H1 (cell line): ENCODE measurements at regions not wholly inside any gene's neighbourhood (a gene's known extent, or its start where the extent isn't known, plus 50 kb on each side); places are given as distances from the start of the nearest gene placed in this dataset.

Experiments
- CTCF ChIA-PET: fragments of 300-600 bp; sonication (Branson Sonifier 250); formaldehyde crosslinking; loops from one replicate; lab custom pipeline; 2021; ENCODE audit not compliant: partially characterized antibody; lab: Charles Lee
- POLR2A ChIA-PET: fragments of 300-600 bp; sonication (Branson Sonifier 250); formaldehyde crosslinking; loops from one replicate; lab custom pipeline; 2021; ENCODE audit warnings: inconsistent platforms; ENCODE audit not compliant: partially characterized antibody; lab: Charles Lee
- DNase-seq, 2 experiments: peaks; one replicate each; pipeline versions ENCODE4 v3.0.0 to v3.0.0-alpha.2; 2010 to 2022; ENCODE audit warnings: low spot score in 2 of 2, low read depth in 1 of 2, mixed read lengths in 1 of 2
- FAIRE-seq: peaks from 2 replicates; lab custom pipeline; 2011; peaks lifted over from hg19 to GRCh38; lab: Jason Lieb, UNC
- H2AFZ ChIP-seq: 2 replicates; pipeline ENCODE4 v1.8.1; 2012; ENCODE audit warnings: low read length, inconsistent platforms
- H2AK5ac ChIP-seq: 2 replicates; pipeline ENCODE4 v1.6.1; 2013; ENCODE audit warnings: low read depth, low read length
- H2BK120ac ChIP-seq: replicated peaks from 2 replicates; pipeline ENCODE3; 2013; ENCODE audit warnings: low read depth, low read length, inconsistent platforms
- H2BK12ac ChIP-seq: 2 replicates; pipeline ENCODE4 v1.6.1; 2013; ENCODE audit warnings: low read depth, low read length
- H2BK15ac ChIP-seq: 2 replicates; pipeline ENCODE4 v1.6.1; 2013; ENCODE audit warnings: low read length
- H2BK20ac ChIP-seq: 2 replicates; pipeline ENCODE4 v1.6.1; 2013; ENCODE audit warnings: low read length
- H2BK5ac ChIP-seq: 2 replicates; pipeline ENCODE4 v1.6.1; 2013; ENCODE audit warnings: low read depth, low read length
- H3K14ac ChIP-seq: 2 replicates; pipeline ENCODE4 v1.6.1; 2013; ENCODE audit warnings: inconsistent platforms; ENCODE audit not compliant: insufficient read length
- H3K18ac ChIP-seq: 2 replicates; pipeline ENCODE4 v1.6.1; 2013; ENCODE audit warnings: low read length; ENCODE audit errors: extremely low read depth
- H3K23ac ChIP-seq: 2 replicates; pipeline ENCODE4 v1.6.1; 2013; ENCODE audit warnings: inconsistent platforms; ENCODE audit not compliant: insufficient read length
- H3K23me2 ChIP-seq: 2 replicates; pipeline ENCODE4 v1.6.1; 2013; ENCODE audit warnings: low read depth, low read length
- H3K27ac ChIP-seq: 2 replicates; pipeline ENCODE4 v1.6.1; 2011; ENCODE audit warnings: low read depth, low read length, inconsistent platforms
- H3K27me3 ChIP-seq, 4 experiments: replicated peaks in 1 of 4; 1 replicate in 1 of 4; 2 replicates in 3 of 4; pipeline versions ENCODE4 v1.6.1 to v1.8.1; 2011 to 2013; ENCODE audit warnings: low read length in 3 of 4, mild to moderate bottlenecking in 3 of 4, inconsistent platforms in 2 of 4, mixed read lengths in 2 of 4, moderate library complexity in 1 of 4; ENCODE audit not compliant: control insufficient read depth in 3 of 4, insufficient read depth in 3 of 4; ENCODE audit errors: extremely low read depth in 1 of 4
- H3K36me3 ChIP-seq, 4 experiments: 2 replicates each; pipeline versions ENCODE4 v1.6.1 to v1.8.1; 2011 to 2013; ENCODE audit warnings: mild to moderate bottlenecking in 4 of 4, low read length in 3 of 4, moderate library complexity in 2 of 4, control low read depth in 1 of 4, inconsistent platforms in 1 of 4; ENCODE audit not compliant: insufficient read depth in 4 of 4, control insufficient read depth in 2 of 4
- H3K4ac ChIP-seq: replicated peaks from 2 replicates; pipeline ENCODE3; 2013; ENCODE audit warnings: low read length, low read depth, mixed read lengths, inconsistent platforms; ENCODE audit not compliant: insufficient read length
- H3K4me1 ChIP-seq, 4 experiments: replicated peaks in 1 of 4; 1 replicate in 1 of 4; 2 replicates in 3 of 4; pipeline versions ENCODE4 v1.6.1 to v1.8.1; 2011 to 2013; ENCODE audit warnings: low read length in 3 of 4, inconsistent platforms in 2 of 4, mixed read lengths in 1 of 4; ENCODE audit not compliant: insufficient read depth in 4 of 4, control insufficient read depth in 3 of 4
- H3K4me2 ChIP-seq, 2 experiments: 2 replicates each; pipeline versions ENCODE4 v1.6.1 to v1.8.1; 2011 to 2013; ENCODE audit warnings: low read depth in 2 of 2, low read length in 2 of 2, control low read depth in 1 of 2, inconsistent platforms in 1 of 2, mild to moderate bottlenecking in 1 of 2; ENCODE audit not compliant: insufficient read depth in 1 of 2
- H3K4me3 ChIP-seq, 4 experiments: fragments of 200-600, 300-600 bp in 1 of 4; sonication (generic), shearing (Covaris generic), sonication (Bioruptor Twin) in 1 of 4; 2 replicates each; pipeline versions ENCODE4 v1.5.1 to v1.8.1; 2011 to 2016; ENCODE audit warnings: low read length in 4 of 4, low read depth in 3 of 4, control low read depth in 2 of 4, inconsistent platforms in 2 of 4, mild to moderate bottlenecking in 2 of 4, mixed read lengths in 1 of 4, moderate library complexity in 1 of 4; ENCODE audit not compliant: insufficient read depth in 2 of 4; ENCODE audit errors: extremely low read depth in 1 of 4
- H3K56ac ChIP-seq: replicated peaks from 2 replicates; pipeline ENCODE3; 2013; ENCODE audit warnings: low read depth, mild to moderate bottlenecking, mixed read lengths, low read length, inconsistent platforms; ENCODE audit not compliant: insufficient read length
- H3K79me1 ChIP-seq: 2 replicates; pipeline ENCODE4 v1.6.1; 2013; ENCODE audit warnings: low read depth, low read length, control low read depth
- H3K79me2 ChIP-seq, 2 experiments: 2 replicates each; pipeline versions ENCODE4 v1.6.1 to v1.8.1; 2012 to 2013; ENCODE audit warnings: low read length in 2 of 2, mild to moderate bottlenecking in 2 of 2, inconsistent platforms in 1 of 2; ENCODE audit not compliant: insufficient read depth in 2 of 2, control insufficient read depth in 1 of 2
- H3K9ac ChIP-seq, 4 experiments: replicated peaks in 1 of 4; 1 replicate in 1 of 4; 2 replicates in 3 of 4; pipeline versions ENCODE4 v1.6.1 to v1.8.1; 2011 to 2013; ENCODE audit warnings: low read depth in 3 of 4, low read length in 3 of 4, control low read depth in 2 of 4, mild to moderate bottlenecking in 2 of 4, moderate library complexity in 2 of 4, inconsistent platforms in 1 of 4; ENCODE audit errors: extremely low read depth in 1 of 4
- H3K9me3 ChIP-seq, 2 experiments: 2 replicates each; pipeline versions ENCODE4 v1.6.1 to v1.8.1; 2012 to 2013; ENCODE audit warnings: mild to moderate bottlenecking in 2 of 2, moderate library complexity in 2 of 2, control low read depth in 1 of 2, inconsistent platforms in 1 of 2, low read depth in 1 of 2, low read length in 1 of 2, mixed read lengths in 1 of 2; ENCODE audit not compliant: insufficient read depth in 2 of 2
- H4K20me1 ChIP-seq, 2 experiments: replicated peaks in 1 of 2; 2 replicates each; pipeline versions ENCODE3 to v1.8.1; 2011 to 2013; ENCODE audit warnings: inconsistent platforms in 2 of 2, low read length in 2 of 2, mild to moderate bottlenecking in 1 of 2; ENCODE audit not compliant: insufficient read depth in 2 of 2, control insufficient read depth in 1 of 2
- H4K5ac ChIP-seq: 2 replicates; pipeline ENCODE4 v1.6.1; 2013; ENCODE audit warnings: low read length, low read depth, mixed read lengths, inconsistent platforms; ENCODE audit not compliant: insufficient read length
- H4K8ac ChIP-seq: 2 replicates; pipeline ENCODE4 v1.8.0; 2013; ENCODE audit warnings: mild to moderate bottlenecking, moderate library complexity, low read length, inconsistent platforms; ENCODE audit not compliant: insufficient read depth; ENCODE audit errors: extremely low read depth
- H4K91ac ChIP-seq: replicated peaks from 2 replicates; pipeline ENCODE3; 2013; ENCODE audit warnings: low read length, mixed read lengths, inconsistent platforms; ENCODE audit not compliant: insufficient read length
- ASH2L ChIP-seq: fragments of 200-600, 300-600 bp; sonication (generic); IDR thresholded peaks from one replicate; pipeline ENCODE4 v1.7.1; 2017; ENCODE audit warnings: low read length
- BCL11A ChIP-seq, 2 experiments: IDR thresholded peaks; one replicate each; pipeline ENCODE4 v1.6.1; 2011; ENCODE audit warnings: low read depth in 2 of 2, low read length in 2 of 2, mild to moderate bottlenecking in 2 of 2
- CBX8 ChIP-seq: fragments of 300-800, 300-1000 bp; sonication (generic); IDR thresholded peaks from 2 replicates; pipeline ENCODE4 v1.7.1; 2016; ENCODE audit warnings: low read depth, low read length, borderline replicate concordance
- CREB1 ChIP-seq: IDR thresholded peaks from 2 replicates; pipeline ENCODE4 v1.6.1; 2012; ENCODE audit warnings: inconsistent platforms
- EZH2 ChIP-seq: fragments of 200-600 bp; sonication (generic); IDR thresholded peaks from 2 replicates; pipeline ENCODE4 v1.7.1; 2012; ENCODE audit warnings: low read depth, mild to moderate bottlenecking, moderate library complexity, low read length, inconsistent platforms; ENCODE audit not compliant: severe bottlenecking
- FOSL1 ChIP-seq: IDR thresholded peaks from 2 replicates; pipeline ENCODE4 v1.6.1; 2011; ENCODE audit warnings: mild to moderate bottlenecking, low read depth, low read length, moderate library complexity; ENCODE audit not compliant: insufficient read depth
- HDAC6 ChIP-seq: IDR thresholded peaks from one replicate; pipeline ENCODE4 v1.7.1; 2012; ENCODE audit warnings: low read depth, mild to moderate bottlenecking, inconsistent platforms, low read length, moderate library complexity
- RFX5 ChIP-seq: IDR thresholded peaks from 2 replicates; pipeline ENCODE4 v1.6.1; 2011; ENCODE audit warnings: low read depth, low read length, improper control_type of control experiment, borderline replicate concordance
- RXRA ChIP-seq: IDR thresholded peaks from 2 replicates; pipeline ENCODE4 v1.6.1; 2011; ENCODE audit warnings: low read depth, mild to moderate bottlenecking, low read length, moderate library complexity; ENCODE audit not compliant: insufficient read depth
- SIN3A ChIP-seq, 2 experiments: IDR thresholded peaks in 1 of 2; conservative IDR thresholded peaks in 1 of 2; 2 replicates each; pipeline ENCODE4 v1.6.1; 2011 to 2012; ENCODE audit warnings: low read length in 2 of 2, improper control_type of control experiment in 1 of 2, low read depth in 1 of 2, mild to moderate bottlenecking in 1 of 2
- SP1 ChIP-seq: IDR thresholded peaks from 2 replicates; pipeline ENCODE4 v1.6.1; 2011; ENCODE audit warnings: low read depth, low read length
- SP4 ChIP-seq: IDR thresholded peaks from 2 replicates; pipeline ENCODE4 v1.6.1; 2012; ENCODE audit warnings: low read length, inconsistent platforms
- SUZ12 ChIP-seq: fragments of 200-600 bp; sonication (generic); IDR thresholded peaks from 2 replicates; pipeline ENCODE4 v1.6.1; 2012; ENCODE audit warnings: mild to moderate bottlenecking, inconsistent platforms, low read length, moderate library complexity, mixed read lengths
- TBP ChIP-seq: IDR thresholded peaks from 2 replicates; pipeline ENCODE4 v1.6.1; 2011; ENCODE audit warnings: low read depth, low read length, improper control_type of control experiment
- TCF12 ChIP-seq: IDR thresholded peaks from 2 replicates; pipeline ENCODE4 v1.6.1; 2011; ENCODE audit warnings: low read depth, mild to moderate bottlenecking, low read length
- WGBS, 2 experiments: shearing (Covaris generic) in 1 of 2; methylation state at CpG; one replicate each; pipeline versions ENCODE4 v1.1.6 to v1.1.7; 2013 to 2015; ENCODE audit warnings: low lambda C conversion rate in 2 of 2, mixed read lengths in 2 of 2, inconsistent platforms in 1 of 2, low coverage in 1 of 2, missing lambda C conversion rate in 1 of 2; ENCODE audit not compliant: insufficient replicate concordance in 2 of 2, insufficient coverage in 1 of 2, insufficient read length in 1 of 2; ENCODE audit errors: extremely low coverage in 1 of 2, missing lambda C conversion rate in 1 of 2; 5-methylcytosine and 5-hydroxymethylcytosine counted together

- peak overlapping the region; percentile 40; the same call in 1 of the 2 replicates for H2BK12ac ChIP-seq
- WGBS, 2 experiments, result 26% methylated on average over 7 of the region's 7 CpGs; no CpG with 5 or more reads in 1 of the 2 experiments
- peaks cover 3 to 8% (median 4%) of the 10 kb centered on the region in 4 experiments; a peak in 6 of 7 replicates for H3K4me1 ChIP-seq
- H3K9ac ChIP-seq, result no peak overlapping the region
- ChIA-PET CTCF (interaction anchor here (0.6 to 2.9 kb wide), 10 partner anchors 9 to 126 kb away, joined by 3 to 7 read pairs (median 3); no protein-coding TSS in a partner anchor), POLR2A (interaction anchor here (1.3 to 1.4 kb wide), 2 partner anchors 43 to 251 kb away, joined by 3 to 4 read pairs; no protein-coding TSS in a partner anchor)
- FAIRE-seq (no peak), DNase-seq (peak in 1 of 2 experiments; percentile 53)
- H3K56ac ChIP-seq, result no peak overlapping the region
- H4K5ac ChIP-seq, result no peak overlapping the region
- no peak overlapping the region for H2BK15ac ChIP-seq
- H2AFZ ChIP-seq, result no peak overlapping the region
- no peak overlapping the region for H3K27ac ChIP-seq
- H2BK20ac ChIP-seq, result peak overlapping the region; percentile 91; the same call in 1 of the 2 replicates
- H3K79me1 ChIP-seq, result no peaks in the 10 kb centered on the region
- peak overlapping the region; percentile 92 for H3K4ac ChIP-seq
- no peak overlapping the region for H3K4me3 ChIP-seq
- peaks cover 3 to 9% of the 10 kb centered on the region in 2 experiments; a peak in 3 of 4 replicates for H3K9me3 ChIP-seq
- no peak overlapping the region; the same call in 1 of the 2 replicates for H4K8ac ChIP-seq
- H3K79me2 ChIP-seq, result no peaks in the 10 kb centered on the region
- H3K23ac ChIP-seq, result no peak overlapping the region
- peak overlapping the region; percentile 88 for H2BK120ac ChIP-seq
- H3K14ac ChIP-seq, result no peak overlapping the region
- H3K23me2 ChIP-seq, result no peaks in the 10 kb centered on the region
- H3K18ac ChIP-seq, result peak overlapping the region; percentile 71
- peak overlapping the region; percentile 97 for H4K91ac ChIP-seq
- H3K4me2 ChIP-seq, result 0 out of 4 replicates have a peak overlapping the region, but pooled peaks of 1 of the 2 experiments have one; percentile 31
- no peaks in the 10 kb centered on the region for H3K36me3 ChIP-seq
- H4K20me1 ChIP-seq, result no peaks in the 10 kb centered on the region
- H3K27me3 ChIP-seq, result no peaks in the 10 kb centered on the region
- no peak overlapping the region for H2AK5ac ChIP-seq
- H2BK5ac ChIP-seq, result peak overlapping the region; percentile 96; the same call in 1 of the 2 replicates
- no peak for TF ChIP-seq RFX5
- no peak for TF ChIP-seq FOSL1
- TF ChIP-seq TCF12, result peak; percentile 51; the same call in 1 of the 2 replicates
- no peak for TF ChIP-seq RXRA
- TF ChIP-seq SIN3A (conservative IDR thresholded peaks at IDR 0.05 in 1 of 2, IDR thresholded peaks at IDR 0.05 in 1 of 2; ENCODE audit: low read depth in 1 of 2, low read length in 2 of 2), result no peak
- TF ChIP-seq SUZ12, result no peak
- TF ChIP-seq SP4, result no peak
- no peak for TF ChIP-seq EZH2
- TF ChIP-seq HDAC6, result no peak
- no peak for TF ChIP-seq CREB1
- TF ChIP-seq BCL11A (IDR thresholded peaks at IDR 0.05; ENCODE audit: low read depth in 2 of 2, low read length in 2 of 2), result no peak
- no peak for TF ChIP-seq ASH2L
- TF ChIP-seq CBX8, result no peak
- TF ChIP-seq TBP, result no peak
- 0 out of 2 replicates have a peak, but pooled peaks have one; percentile 44 for TF ChIP-seq SP1
Observed at GRCh38 chr1:38183096-38183495, 136.5 kb upstream of the POU3F1 start.
